K562 (cell line): ENCODE measurements at regions not wholly inside any gene's neighbourhood (a gene's known extent, or its start where the extent isn't known, plus 50 kb on each side); places are given as distances from the start of the nearest gene placed in this dataset.

Source experiments
- CBFA2T2 ChIP-seq: fragments of 450-650 bp; conservative IDR thresholded peaks from 2 replicates; pipeline ENCODE4 v1.6.1; 2017; ENCODE audit warnings: mild to moderate bottlenecking
- HDAC2 ChIP-seq: fragments of 450-650 bp; IDR thresholded peaks from 2 replicates; pipeline ENCODE4 v1.6.1; 2016; ENCODE audit warnings: mild to moderate bottlenecking
- HNRNPLL ChIP-seq: fragments of 200-400 bp; formaldehyde crosslinking; IDR thresholded peaks from 2 replicates; pipeline ENCODE4 v1.6.1; 2017; ENCODE audit warnings: low read length, low read depth, mild to moderate bottlenecking; ENCODE audit not compliant: poor library complexity, severe bottlenecking
- MCM5 ChIP-seq: fragments of 450-650 bp; IDR thresholded peaks from 2 replicates; pipeline ENCODE4 v1.6.1; 2016; ENCODE audit warnings: low read depth
- MTF1 ChIP-seq: fragments of 250-450 bp; sonication (Bioruptor Pico); IDR thresholded peaks from 2 replicates; pipeline ENCODE4 v1.9.0; 2021; ENCODE audit warnings: moderate library complexity, mild to moderate bottlenecking, inconsistent platforms, borderline replicate concordance
- NUFIP1 ChIP-seq: fragments of 450-650 bp; IDR thresholded peaks from 2 replicates; pipeline ENCODE4 v1.6.1; 2018; ENCODE audit not compliant: partially characterized antibody
- PKNOX1 ChIP-seq: fragments of 450-650 bp; IDR thresholded peaks from 2 replicates; pipeline ENCODE4 v1.6.1; 2016
- SAFB2 ChIP-seq: fragments of 200-400 bp; formaldehyde crosslinking; IDR thresholded peaks from 2 replicates; pipeline ENCODE4 v1.6.1; 2018; ENCODE audit warnings: borderline replicate concordance, low read length, low read depth, moderate library complexity; ENCODE audit not compliant: severe bottlenecking
- SOX6 ChIP-seq: fragments of 450-650 bp; IDR thresholded peaks from 2 replicates; pipeline ENCODE4 v1.6.1; 2014; ENCODE audit warnings: mild to moderate bottlenecking
- TAF7 ChIP-seq: fragments of 450-650 bp; IDR thresholded peaks from 2 replicates; pipeline ENCODE4 v1.6.1; 2016; ENCODE audit warnings: missing genetic modification characterization, missing compliant biosample characterization
- TCF7 ChIP-seq: sonication (generic); IDR thresholded peaks from 2 replicates; pipeline ENCODE4 v1.6.1; 2016; ENCODE audit warnings: antibody characterized with exemption, borderline replicate concordance
- YY1 ChIP-seq, 3 experiments: IDR thresholded peaks; 2 replicates each; pipeline ENCODE4 v1.6.1; 2011; ENCODE audit warnings: low read length in 2 of 3, mild to moderate bottlenecking in 2 of 3, moderate library complexity in 2 of 3, borderline replicate concordance in 1 of 3, control low read depth in 1 of 3, low read depth in 1 of 3; ENCODE audit not compliant: insufficient read depth in 3 of 3, insufficient replicate concordance in 2 of 3, control insufficient read depth in 1 of 3, insufficient read length in 1 of 3; ENCODE audit errors: extremely low read depth in 1 of 3
- ZNF134 ChIP-seq: fragments of 250-450 bp; sonication (Bioruptor Pico); conservative IDR thresholded peaks from 2 replicates; pipeline ENCODE4 v1.4.0; 2020
- ZNF449 ChIP-seq: fragments of 250-450 bp; sonication (Bioruptor Pico); IDR thresholded peaks from 2 replicates; pipeline ENCODE4 v1.8.0; 2022; ENCODE audit warnings: moderate library complexity, mild to moderate bottlenecking, inconsistent platforms
- TF ChIP-seq, protein P1 (sequence below): fragments of 250-450 bp; sonication (Bioruptor Pico); IDR thresholded peaks from 2 replicates; pipeline ENCODE4 v1.4.0; 2020; ENCODE audit warnings: mild to moderate bottlenecking
- TF ChIP-seq, protein P2 (sequence below): fragments of 450-650 bp; formaldehyde crosslinking; IDR thresholded peaks from 2 replicates; pipeline ENCODE4 v1.4.0; 2020; ENCODE audit warnings: mild to moderate bottlenecking, moderate library complexity

GRCh38 chr11:91904792-91905785 is 319.5 kb upstream of the FAT3 start (continued):
- TF ChIP-seq CBFA2T2: peak; percentile 71
- no peak for TF ChIP-seq MCM5
- TF ChIP-seq ZNF134 (CRISPR knock-in tag): no peak
- TF ChIP-seq HNRNPLL: no peak
- no peak for TF ChIP-seq MTF1 (CRISPR knock-in tag)
- no peak for TF ChIP-seq TCF7
- TF ChIP-seq TAF7: 0 out of 2 replicates have a peak, but pooled peaks have one; percentile 7
- TF ChIP-seq, protein P1, sequence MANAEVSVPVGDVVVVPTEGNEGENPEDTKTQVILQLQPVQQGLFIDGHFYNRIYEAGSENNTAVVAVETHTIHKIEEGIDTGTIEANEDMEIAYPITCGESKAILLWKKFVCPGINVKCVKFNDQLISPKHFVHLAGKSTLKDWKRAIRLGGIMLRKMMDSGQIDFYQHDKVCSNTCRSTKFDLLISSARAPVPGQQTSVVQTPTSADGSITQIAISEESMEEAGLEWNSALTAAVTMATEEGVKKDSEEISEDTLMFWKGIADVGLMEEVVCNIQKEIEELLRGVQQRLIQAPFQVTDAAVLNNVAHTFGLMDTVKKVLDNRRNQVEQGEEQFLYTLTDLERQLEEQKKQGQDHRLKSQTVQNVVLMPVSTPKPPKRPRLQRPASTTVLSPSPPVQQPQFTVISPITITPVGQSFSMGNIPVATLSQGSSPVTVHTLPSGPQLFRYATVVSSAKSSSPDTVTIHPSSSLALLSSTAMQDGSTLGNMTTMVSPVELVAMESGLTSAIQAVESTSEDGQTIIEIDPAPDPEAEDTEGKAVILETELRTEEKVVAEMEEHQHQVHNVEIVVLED (CRISPR knock-in tag): 0 out of 2 replicates have a peak, but pooled peaks have one; percentile 11
- TF ChIP-seq SAFB2: no peak
- TF ChIP-seq SOX6: peak; percentile 99
- TF ChIP-seq PKNOX1: peak; percentile 82
- TF ChIP-seq, protein P2, sequence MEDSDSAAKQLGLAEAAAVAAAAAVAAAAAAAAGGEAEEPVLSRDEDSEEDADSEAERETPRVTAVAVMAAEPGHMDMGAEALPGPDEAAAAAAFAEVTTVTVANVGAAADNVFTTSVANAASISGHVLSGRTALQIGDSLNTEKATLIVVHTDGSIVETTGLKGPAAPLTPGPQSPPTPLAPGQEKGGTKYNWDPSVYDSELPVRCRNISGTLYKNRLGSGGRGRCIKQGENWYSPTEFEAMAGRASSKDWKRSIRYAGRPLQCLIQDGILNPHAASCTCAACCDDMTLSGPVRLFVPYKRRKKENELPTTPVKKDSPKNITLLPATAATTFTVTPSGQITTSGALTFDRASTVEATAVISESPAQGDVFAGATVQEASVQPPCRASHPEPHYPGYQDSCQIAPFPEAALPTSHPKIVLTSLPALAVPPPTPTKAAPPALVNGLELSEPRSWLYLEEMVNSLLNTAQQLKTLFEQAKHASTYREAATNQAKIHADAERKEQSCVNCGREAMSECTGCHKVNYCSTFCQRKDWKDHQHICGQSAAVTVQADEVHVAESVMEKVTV: 0 out of 2 replicates have a peak, but pooled peaks have one; percentile 4
- 0 out of 2 replicates have a peak, but pooled peaks have one; percentile 15 for TF ChIP-seq ZNF449 (CRISPR knock-in tag)
- peak in 1 of 3 experiments; percentile 32 for TF ChIP-seq YY1 (IDR thresholded peaks at IDR 0.05; ENCODE audit: borderline replicate concordance in 1 of 3, control insufficient read depth in 1 of 3, extremely low read depth in 1 of 3, insufficient read depth in 3 of 3, insufficient read length in 1 of 3, insufficient replicate concordance in 2 of 3, low read depth in 1 of 3, low read length in 2 of 3)
- peak; percentile 72; the same call in 1 of the 2 replicates for TF ChIP-seq HDAC2
- TF ChIP-seq NUFIP1: no peak
